HCT116 (cell line): ENCODE measurements at regions not wholly inside any gene's neighbourhood (a gene's known extent, or its start where the extent isn't known, plus 50 kb on each side); places are given as distances from the start of the nearest gene placed in this dataset.

Source experiments
- ATAC-seq: fragments of 200-7000 bp; cut with Tn5 transposase; 2 replicates; pipeline ENCODE4 v1.9.1; 2020; ENCODE audit warnings: mild to moderate bottlenecking, moderate library complexity
- BruUV-seq: library from RNA; stranded (reverse); fragments of 400-500 nt; replicated peaks from 2 replicates; lab custom pipeline; 2021; lab: Mats Ljungman, UMichigan
- CTCF ChIA-PET: fragments of 300-600 bp; sonication (Branson Sonifier 250); formaldehyde crosslinking; loops from one replicate; lab custom pipeline; 2021; ENCODE audit warnings: antibody characterized with exemption; lab: Charles Lee
- POLR2A ChIA-PET: fragments of 300-600, 350-600 bp; sonication (Branson Sonifier 250); formaldehyde crosslinking; loops from one replicate; lab custom pipeline; 2021; ENCODE audit warnings: antibody characterized with exemption; lab: Charles Lee
- RAD21 ChIA-PET, 2 experiments: fragments of 300-600 bp; sonication (Branson Sonifier 250); formaldehyde crosslinking; loops; one replicate each; lab custom pipeline; 2023; ENCODE audit warnings: low total read pairs in 2 of 2; ENCODE audit not compliant: uncharacterized antibody in 2 of 2, unreplicated experiment in 2 of 2, low non-redundant PET in 1 of 2; lab: Charles Lee
- DNase-seq: peaks from one replicate; pipeline ENCODE4 v3.0.0-alpha.2; 2010; ENCODE audit warnings: low read depth, low spot score
- H2AFZ ChIP-seq: fragments of 200-600 bp; shearing (Covaris generic), sonication (generic); 2 replicates; pipeline ENCODE4 v1.6.1; 2017; ENCODE audit warnings: low read depth, mixed run types, mixed read lengths, antibody characterized with exemption, low read length; ENCODE audit not compliant: poor library complexity, severe bottlenecking
- H3K27ac ChIP-seq: 2 replicates; pipeline ENCODE4 v1.5.1; 2012; ENCODE audit warnings: low read depth, low read length
- H3K27me3 ChIP-seq: fragments of 200-600 bp; sonication (generic); 2 replicates; pipeline ENCODE4 v1.6.1; 2016; ENCODE audit warnings: mixed run types, low read length, mixed read lengths; ENCODE audit not compliant: insufficient read depth
- H3K36me3 ChIP-seq, 2 experiments: fragments of 200-500 bp in 1 of 2; fragments of 200-600 bp in 1 of 2; sonication (Bioruptor generic) in 1 of 2; sonication (generic) in 1 of 2; 2 replicates each; pipeline versions ENCODE4 v1.5.1 to v1.6.1; 2014 to 2016; ENCODE audit warnings: low read length in 2 of 2, inconsistent platforms in 1 of 2, mixed read lengths in 1 of 2, mixed run types in 1 of 2; ENCODE audit not compliant: insufficient read depth in 2 of 2, control insufficient read depth in 1 of 2
- H3K4me1 ChIP-seq, 2 experiments: fragments of 200-600 bp in 1 of 2; sonication (generic) in 1 of 2; 2 replicates each; pipeline versions ENCODE4 v1.5.1 to v1.6.1; 2012 to 2017; ENCODE audit warnings: low read length in 2 of 2, inconsistent platforms in 1 of 2, mild to moderate bottlenecking in 1 of 2, mixed read lengths in 1 of 2, mixed run types in 1 of 2, moderate library complexity in 1 of 2; ENCODE audit not compliant: insufficient read depth in 2 of 2, control insufficient read depth in 1 of 2
- H3K4me2 ChIP-seq: fragments of 200-600 bp; sonication (generic); 2 replicates; pipeline ENCODE4 v1.6.1; 2017; ENCODE audit warnings: mixed run types, low read length, mixed read lengths
- H3K4me3 ChIP-seq, 2 experiments: fragments of 200-600 bp in 1 of 2; sonication (generic) in 1 of 2; replicated peaks in 1 of 2; 2 replicates each; pipeline ENCODE4 v1.5.1; 2011 to 2016; ENCODE audit warnings: low read length in 2 of 2, control low read depth in 1 of 2, low read depth in 1 of 2, mild to moderate bottlenecking in 1 of 2, mixed read lengths in 1 of 2, mixed run types in 1 of 2
- H3K79me2 ChIP-seq: fragments of 200-600 bp; sonication (generic); 2 replicates; pipeline ENCODE4 v1.6.1; 2017; ENCODE audit warnings: mild to moderate bottlenecking, mixed run types, low read length, moderate library complexity, mixed read lengths; ENCODE audit not compliant: insufficient read depth
- H3K9ac ChIP-seq: fragments of 200-600 bp; sonication (generic); 2 replicates; pipeline ENCODE4 v1.6.1; 2016; ENCODE audit warnings: low read length, mixed read lengths
- H3K9me2 ChIP-seq: fragments of 200-600 bp; sonication (generic), shearing (Covaris generic); 2 replicates; pipeline ENCODE4 v1.6.1; 2017; ENCODE audit warnings: mixed run types, mild to moderate bottlenecking, moderate library complexity; ENCODE audit not compliant: insufficient read depth
- H3K9me3 ChIP-seq, 2 experiments: fragments of 200-500 bp in 1 of 2; fragments of 200-600 bp in 1 of 2; sonication (Bioruptor generic) in 1 of 2; sonication (generic) in 1 of 2; 2 replicates each; pipeline ENCODE4 v1.6.1; 2014 to 2017; ENCODE audit warnings: low read length in 2 of 2, mixed read lengths in 2 of 2, inconsistent platforms in 1 of 2, low read depth in 1 of 2, mild to moderate bottlenecking in 1 of 2, mixed run types in 1 of 2, moderate library complexity in 1 of 2; ENCODE audit not compliant: control insufficient read depth in 1 of 2, insufficient read depth in 1 of 2
- H4K20me1 ChIP-seq: fragments of 200-600 bp; sonication (generic), shearing (Covaris generic); 2 replicates; pipeline ENCODE4 v1.6.1; 2017; ENCODE audit warnings: mixed run types, mild to moderate bottlenecking, moderate library complexity; ENCODE audit not compliant: insufficient read depth
- EZH2phosphoT487 ChIP-seq: fragments of 200-600 bp; IDR thresholded peaks from 2 replicates; pipeline ENCODE4 v1.6.1; 2018; ENCODE audit warnings: antibody characterized with exemption, borderline replicate concordance
- JUND ChIP-seq: IDR thresholded peaks from 2 replicates; pipeline ENCODE4 v1.6.1; 2012
- POLR2A ChIP-seq: IDR thresholded peaks from 2 replicates; pipeline ENCODE4 v1.7.0; 2011; ENCODE audit warnings: borderline replicate concordance; ENCODE audit not compliant: insufficient read depth, insufficient read length; ENCODE audit errors: extremely low read depth
- POLR2AphosphoS5 ChIP-seq: IDR thresholded peaks from 2 replicates; pipeline ENCODE4 v1.6.1; 2011; ENCODE audit warnings: mild to moderate bottlenecking, low read depth, low read length, moderate library complexity
- SIN3A ChIP-seq: IDR thresholded peaks from 2 replicates; pipeline ENCODE4 v1.6.1; 2012; ENCODE audit warnings: low read depth
- SP1 ChIP-seq: IDR thresholded peaks from 2 replicates; pipeline ENCODE4 v1.6.1; 2012; ENCODE audit warnings: low read depth
- SRF ChIP-seq: IDR thresholded peaks from 2 replicates; pipeline ENCODE4 v1.6.1; 2012; ENCODE audit warnings: low read depth
- TCF7L2 ChIP-seq: IDR thresholded peaks from 2 replicates; pipeline ENCODE4 v1.7.0; 2011; ENCODE audit warnings: borderline replicate concordance, inconsistent platforms; ENCODE audit not compliant: insufficient read depth, insufficient read length; ENCODE audit errors: extremely low read depth
- ZFX ChIP-seq: fragments of 450-650 bp; IDR thresholded peaks from 2 replicates; pipeline ENCODE4 v1.6.1; 2017
- ZNF274 ChIP-seq: fragments of 200-500 bp; sonication (Bioruptor generic); IDR thresholded peaks from 2 replicates; pipeline ENCODE4 v1.6.1; 2014; ENCODE audit warnings: mild to moderate bottlenecking, low read depth, low read length, inconsistent platforms
- intact Hi-C: fragments of 100-400 bp; cut with micrococcal nuclease; formaldehyde crosslinking; loops from 2 replicates; pipeline ENCODE4 v1.10.0; 2022
- TF ChIP-seq, protein P1 (sequence below): IDR thresholded peaks from 2 replicates; pipeline ENCODE4 v1.6.1; 2011; ENCODE audit warnings: mild to moderate bottlenecking, low read length, moderate library complexity; ENCODE audit not compliant: insufficient replicate concordance; ENCODE audit errors: extremely low read depth
- TF ChIP-seq, protein P2 (sequence below): IDR thresholded peaks from 2 replicates; pipeline ENCODE4 v1.6.1; 2012

DNA sequence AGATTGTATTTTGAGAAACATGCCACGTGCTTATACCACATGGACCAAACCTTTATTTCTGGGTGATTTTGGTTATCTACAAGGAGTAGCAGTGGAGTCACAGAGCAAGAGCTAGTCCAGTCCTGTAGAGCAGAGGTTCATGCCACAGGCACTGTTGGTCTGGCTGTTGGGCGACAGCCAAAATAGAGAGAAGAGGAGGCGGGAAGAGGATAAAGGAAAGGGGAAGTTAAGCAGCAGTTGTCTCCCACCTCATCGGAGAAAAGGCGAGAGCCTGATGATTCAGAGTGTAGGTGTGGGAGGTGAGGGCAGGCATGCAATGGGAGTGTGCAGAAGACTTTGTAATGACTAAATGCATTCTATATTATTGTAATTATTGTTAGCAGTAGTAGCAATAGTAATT, 237.5 kb upstream of the ROPN1 start:
- Histone ChIP-seq H3K27me3 (peaks cover 58% of the 10 kb centered on the region), H3K36me3 (no peaks in the 10 kb centered on the region; a peak in 1 of 4 replicates), H3K79me2 (no peaks in the 10 kb centered on the region), H3K4me2 (no peak overlapping the region), H3K4me1 (no peaks in the 10 kb centered on the region), H3K9ac (no peak overlapping the region), H4K20me1 (no peaks in the 10 kb centered on the region), H3K9me3 (no peaks in the 10 kb centered on the region), H3K27ac (no peak overlapping the region), H3K9me2 (no peaks in the 10 kb centered on the region), H3K4me3 (no peak overlapping the region), H2AFZ (no peak overlapping the region)
- intact Hi-C loops, result no loop called here
- ChIA-PET POLR2A (no interaction called here), CTCF (no interaction called here), RAD21 (no interaction called here)
- no peak for ATAC-seq
- BruUV-seq, result no TSS peak
- DNase-seq, result no peak
- TF ChIP-seq JUND (no peak), ZFX (no peak), EZH2phosphoT487 (no peak), ZNF274 (no peak), TCF7L2 (no peak), POLR2AphosphoS5 (no peak), SP1 (no peak), SIN3A (no peak), POLR2A (no peak), SRF (no peak)
- TF ChIP-seq, protein P1, sequence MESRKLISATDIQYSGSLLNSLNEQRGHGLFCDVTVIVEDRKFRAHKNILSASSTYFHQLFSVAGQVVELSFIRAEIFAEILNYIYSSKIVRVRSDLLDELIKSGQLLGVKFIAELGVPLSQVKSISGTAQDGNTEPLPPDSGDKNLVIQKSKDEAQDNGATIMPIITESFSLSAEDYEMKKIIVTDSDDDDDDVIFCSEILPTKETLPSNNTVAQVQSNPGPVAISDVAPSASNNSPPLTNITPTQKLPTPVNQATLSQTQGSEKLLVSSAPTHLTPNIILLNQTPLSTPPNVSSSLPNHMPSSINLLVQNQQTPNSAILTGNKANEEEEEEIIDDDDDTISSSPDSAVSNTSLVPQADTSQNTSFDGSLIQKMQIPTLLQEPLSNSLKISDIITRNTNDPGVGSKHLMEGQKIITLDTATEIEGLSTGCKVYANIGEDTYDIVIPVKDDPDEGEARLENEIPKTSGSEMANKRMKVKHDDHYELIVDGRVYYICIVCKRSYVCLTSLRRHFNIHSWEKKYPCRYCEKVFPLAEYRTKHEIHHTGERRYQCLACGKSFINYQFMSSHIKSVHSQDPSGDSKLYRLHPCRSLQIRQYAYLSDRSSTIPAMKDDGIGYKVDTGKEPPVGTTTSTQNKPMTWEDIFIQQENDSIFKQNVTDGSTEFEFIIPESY, result no peak
- TF ChIP-seq, protein P2, sequence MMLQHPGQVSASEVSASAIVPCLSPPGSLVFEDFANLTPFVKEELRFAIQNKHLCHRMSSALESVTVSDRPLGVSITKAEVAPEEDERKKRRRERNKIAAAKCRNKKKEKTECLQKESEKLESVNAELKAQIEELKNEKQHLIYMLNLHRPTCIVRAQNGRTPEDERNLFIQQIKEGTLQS, result no peak
